Breast epithelium (tissue), 4 donors: ENCODE measurements at regions not wholly inside any gene's neighbourhood (a gene's known extent, or its start where the extent isn't known, plus 50 kb on each side); places are given as distances from the start of the nearest gene placed in this dataset.
"Not testable (repeated sequence)": the region's sequence is repeated elsewhere in the genome, so short reads cannot be mapped to it uniquely, and the experiment has no call there.

Experiments used
- DNase-seq, 2 donors: peaks; one replicate each; pipeline ENCODE4 v3.0.0-alpha.2; 2019; ENCODE audit warnings: low spot score in 2 of 2
- H3K27ac ChIP-seq, 2 donors: fragments of 200-600 bp; sonication (generic) in 1 of 2; one replicate each; pipeline ENCODE4 v1.5.1; 2016 to 2019; ENCODE audit warnings: mild to moderate bottlenecking in 1 of 2
- H3K27me3 ChIP-seq, 2 donors: fragments of 200-600 bp; sonication (generic) in 1 of 2; one replicate each; pipeline versions ENCODE4 v1.5.1 to v1.6.0; 2017 to 2019; ENCODE audit warnings: control low read depth in 1 of 2, mild to moderate bottlenecking in 1 of 2
- H3K36me3 ChIP-seq: fragments of 200-600 bp; one replicate; pipeline ENCODE4 v1.5.1; 2019
- H3K4me1 ChIP-seq, 2 donors: fragments of 200-600 bp; sonication (generic); one replicate each; pipeline ENCODE4 v1.5.1; 2016 to 2019; ENCODE audit warnings: control low read depth in 1 of 2
- H3K4me3 ChIP-seq, 3 donors: fragments of 200-600 bp; sonication (generic); 1 replicate in 2 of 3; 2 replicates in 1 of 3; pipeline ENCODE4 v1.5.1; 2016 to 2019; ENCODE audit warnings: mild to moderate bottlenecking in 3 of 3, moderate library complexity in 2 of 3
- H3K9me3 ChIP-seq, 2 donors: fragments of 200-600 bp; sonication (generic) in 1 of 2; one replicate each; pipeline ENCODE4 v1.5.1; 2016 to 2019; ENCODE audit warnings: control low read depth in 1 of 2
- POLR2A ChIP-seq: fragments of 450-650 bp; IDR thresholded peaks from one replicate; pipeline ENCODE4 v1.6.1; 2016; ENCODE audit warnings: antibody characterized with exemption, mild to moderate bottlenecking, moderate library complexity
- POLR2AphosphoS5 ChIP-seq, 3 donors: sonication (generic); formaldehyde crosslinking; IDR thresholded peaks; one replicate each; pipeline ENCODE4 v1.6.1; 2017; ENCODE audit warnings: antibody characterized with exemption in 3 of 3
- intact Hi-C: fragments of 100-400 bp; cut with DNase I; formaldehyde crosslinking; loops from one replicate; pipeline ENCODE4 v1.15.1; 2023; ENCODE audit warnings: low total_unique reads
- TF ChIP-seq, protein P1 (sequence below), 3 donors: fragments of 450-650 bp; IDR thresholded peaks; one replicate each; pipeline ENCODE4 v1.5.1; 2016 to 2017; ENCODE audit warnings: antibody characterized with exemption in 3 of 3, mild to moderate bottlenecking in 3 of 3, moderate library complexity in 3 of 3

DNA sequence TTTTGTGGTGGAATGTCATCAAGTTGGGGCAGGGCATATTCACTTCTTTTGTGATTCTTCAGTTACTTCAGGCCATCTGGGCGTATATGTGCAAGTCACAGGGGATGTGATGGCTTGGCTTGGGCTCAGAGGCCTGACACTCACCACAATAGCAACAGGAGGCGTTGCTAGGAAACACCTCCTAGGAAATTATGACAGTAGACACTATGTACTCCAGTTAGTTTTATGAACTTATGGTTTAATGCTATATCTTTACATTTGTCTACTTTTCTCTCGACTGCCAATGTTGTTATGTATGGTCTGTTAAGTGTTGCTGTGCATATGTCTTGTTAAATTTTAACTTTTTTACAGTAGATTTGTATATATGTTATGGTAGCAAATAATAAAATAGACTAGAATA is 788.7 kb upstream of the GOT2 start:
- Histone ChIP-seq H3K4me3 (no peak overlapping the region), H3K27me3 (no peaks in the 10 kb centered on the region), H3K36me3 (no peaks in the 10 kb centered on the region), H3K4me1 (no peaks in the 10 kb centered on the region), H3K9me3 (no peaks in the 10 kb centered on the region), H3K27ac (no peak overlapping the region)
- intact Hi-C loops = no loop called here
- no peak for TF ChIP-seq POLR2A
- no peak for TF ChIP-seq POLR2AphosphoS5 (IDR thresholded peaks at IDR 0.05)
- TF ChIP-seq, protein P1, sequence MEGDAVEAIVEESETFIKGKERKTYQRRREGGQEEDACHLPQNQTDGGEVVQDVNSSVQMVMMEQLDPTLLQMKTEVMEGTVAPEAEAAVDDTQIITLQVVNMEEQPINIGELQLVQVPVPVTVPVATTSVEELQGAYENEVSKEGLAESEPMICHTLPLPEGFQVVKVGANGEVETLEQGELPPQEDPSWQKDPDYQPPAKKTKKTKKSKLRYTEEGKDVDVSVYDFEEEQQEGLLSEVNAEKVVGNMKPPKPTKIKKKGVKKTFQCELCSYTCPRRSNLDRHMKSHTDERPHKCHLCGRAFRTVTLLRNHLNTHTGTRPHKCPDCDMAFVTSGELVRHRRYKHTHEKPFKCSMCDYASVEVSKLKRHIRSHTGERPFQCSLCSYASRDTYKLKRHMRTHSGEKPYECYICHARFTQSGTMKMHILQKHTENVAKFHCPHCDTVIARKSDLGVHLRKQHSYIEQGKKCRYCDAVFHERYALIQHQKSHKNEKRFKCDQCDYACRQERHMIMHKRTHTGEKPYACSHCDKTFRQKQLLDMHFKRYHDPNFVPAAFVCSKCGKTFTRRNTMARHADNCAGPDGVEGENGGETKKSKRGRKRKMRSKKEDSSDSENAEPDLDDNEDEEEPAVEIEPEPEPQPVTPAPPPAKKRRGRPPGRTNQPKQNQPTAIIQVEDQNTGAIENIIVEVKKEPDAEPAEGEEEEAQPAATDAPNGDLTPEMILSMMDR (IDR thresholded peaks at IDR 0.05) = no peak
- DNase-seq = no peak

DNA sequence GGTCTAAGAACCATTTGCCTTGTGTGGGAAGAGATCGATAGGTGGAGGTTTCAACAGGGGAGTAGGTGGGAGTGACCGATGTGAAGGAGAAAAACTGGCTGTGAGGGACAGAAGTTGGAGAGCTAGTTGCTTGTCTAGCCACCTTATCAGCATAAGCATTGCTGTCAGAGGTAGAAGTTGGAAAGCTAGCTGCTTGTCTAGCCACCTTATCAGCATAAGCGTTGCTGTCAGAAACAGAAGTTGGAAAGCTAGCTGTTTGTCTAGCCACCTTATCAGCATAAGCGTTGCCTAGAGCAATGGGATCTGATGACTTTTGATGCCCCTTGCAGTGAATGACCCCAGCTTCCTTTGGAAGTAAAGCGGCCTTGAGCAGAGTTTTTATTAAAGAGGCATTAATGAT is 784.6 kb upstream of the GOT2 start:
- H3K4me3 ChIP-seq, H3K27me3 ChIP-seq, H3K4me1 ChIP-seq, H3K27ac ChIP-seq, intact Hi-C loops, H3K36me3 ChIP-seq, DNase-seq, H3K9me3 ChIP-seq: not testable (repeated sequence)

GRCh38 chr16:59514651-59515050 is 780.5 kb upstream of the GOT2 start:
- Histone ChIP-seq H3K4me3 (no peak overlapping the region), H3K9me3 (peaks cover 0 to 15% of the 10 kb centered on the region in 2 donors), H3K27me3 (no peaks in the 10 kb centered on the region), H3K36me3 (no peaks in the 10 kb centered on the region), H3K4me1 (no peaks in the 10 kb centered on the region), H3K27ac (no peak overlapping the region)
- no peak for TF ChIP-seq POLR2A
- no peak for TF ChIP-seq POLR2AphosphoS5 (IDR thresholded peaks at IDR 0.05)
- TF ChIP-seq, protein P1 (IDR thresholded peaks at IDR 0.05) = no peak
- intact Hi-C loops = no loop called here
- DNase-seq = no peak

DNA sequence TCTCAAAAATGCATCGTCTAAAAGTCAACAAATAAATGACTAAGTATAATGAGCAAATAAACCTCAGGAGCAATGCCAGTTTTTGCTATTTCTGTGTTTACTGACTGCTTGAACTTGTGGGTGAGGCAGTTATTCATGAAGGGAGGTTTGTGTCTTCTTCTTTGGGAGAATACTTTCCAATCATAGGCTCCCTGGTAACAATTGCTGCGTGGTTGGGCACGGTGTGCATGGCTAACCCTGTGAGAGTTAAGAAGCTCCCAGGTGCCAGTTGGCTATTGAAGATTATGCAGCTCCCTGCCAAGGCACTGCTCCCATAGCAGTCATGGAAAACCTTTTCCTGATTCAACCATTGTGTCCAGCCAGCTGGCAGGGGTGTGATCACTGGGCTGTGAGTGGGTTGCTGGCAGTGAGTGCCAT is 775.9 kb upstream of the GOT2 start:
- DNase-seq = no peak

DNA sequence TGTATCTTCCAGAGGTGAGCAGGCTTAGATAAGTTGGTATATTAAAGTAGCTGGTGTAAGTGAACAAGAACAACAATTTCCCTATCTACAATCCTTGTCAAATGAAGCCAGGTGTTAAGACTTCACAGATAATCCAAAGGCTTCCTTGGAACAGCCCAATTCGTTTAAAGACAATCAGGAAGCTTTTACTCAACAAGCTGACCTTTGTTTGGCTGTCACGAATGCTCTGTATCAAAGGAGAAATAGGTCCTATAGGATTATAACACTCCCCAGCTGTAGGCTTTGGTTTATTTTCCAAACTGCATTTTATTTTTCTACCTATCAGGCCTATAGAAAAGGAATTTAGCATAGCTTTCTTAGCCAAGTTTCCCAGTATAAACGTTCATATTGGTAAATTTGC is 766.5 kb upstream of the GOT2 start:
- intact Hi-C loops = no loop called here
- Histone ChIP-seq H3K27ac (no peak overlapping the region), H3K27me3 (no peaks in the 10 kb centered on the region), H3K36me3 (no peaks in the 10 kb centered on the region), H3K4me1 (no peaks in the 10 kb centered on the region), H3K4me3 (no peak overlapping the region), H3K9me3 (no peaks in the 10 kb centered on the region)
- no peak for DNase-seq
- TF ChIP-seq POLR2A (no peak), POLR2AphosphoS5 (IDR thresholded peaks at IDR 0.05) (no peak)
- TF ChIP-seq, protein P1 (IDR thresholded peaks at IDR 0.05) = no peak

More for the DNA sequence above, 775.9 kb upstream of the GOT2 start:
- peaks cover 0 to 15% of the 10 kb centered on the region in 2 donors for H3K9me3 ChIP-seq
- H3K27ac ChIP-seq = no peak overlapping the region
- no peaks in the 10 kb centered on the region for H3K27me3 ChIP-seq
- intact Hi-C loops = no loop called here
- TF ChIP-seq POLR2AphosphoS5 (IDR thresholded peaks at IDR 0.05) (no peak), POLR2A (no peak)
- TF ChIP-seq, protein P1 (IDR thresholded peaks at IDR 0.05) = no peak
- H3K36me3 ChIP-seq = no peaks in the 10 kb centered on the region
- H3K4me1 ChIP-seq = no peaks in the 10 kb centered on the region
- no peak overlapping the region for H3K4me3 ChIP-seq

DNA sequence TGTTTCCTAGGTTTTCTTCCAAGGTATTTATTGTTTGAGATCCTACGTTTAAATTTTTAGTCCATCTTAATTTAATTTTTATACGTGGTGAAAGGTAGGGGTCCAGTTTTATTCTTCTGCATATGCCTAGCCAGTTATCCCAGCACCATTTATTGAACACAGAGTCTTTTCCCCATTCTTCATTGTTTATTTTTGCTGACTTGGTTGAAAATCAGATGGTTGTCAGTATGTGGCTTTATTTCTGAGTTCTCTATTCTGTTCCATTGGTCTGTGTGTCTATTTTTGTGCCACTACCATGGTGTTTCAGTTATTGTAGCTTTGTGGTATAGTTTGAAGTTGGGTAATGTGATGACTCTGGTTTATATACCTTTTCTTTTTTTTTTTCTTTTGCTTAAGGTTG is 753.0 kb upstream of the GOT2 start:
- DNase-seq = no peak
- no peak for TF ChIP-seq POLR2A
- TF ChIP-seq POLR2AphosphoS5 (IDR thresholded peaks at IDR 0.05) = no peak
- TF ChIP-seq, protein P1 (IDR thresholded peaks at IDR 0.05) = no peak
- H3K27ac ChIP-seq = no peak overlapping the region
- peaks cover 0 to 4% of the 10 kb centered on the region in 2 donors for H3K9me3 ChIP-seq
- intact Hi-C loops = no loop called here
- H3K27me3 ChIP-seq = no peaks in the 10 kb centered on the region
- no peak overlapping the region for H3K4me3 ChIP-seq
- H3K4me1 ChIP-seq = no peaks in the 10 kb centered on the region
- no peaks in the 10 kb centered on the region for H3K36me3 ChIP-seq
